EL (cell line): ENCODE measurements at regions not wholly inside any gene's neighbourhood (a gene's known extent, or its start where the extent isn't known, plus 50 kb on each side); places are given as distances from the start of the nearest gene placed in this dataset.
A peak's percentile ranks its signal among the peaks of the same experiment; 100 is the strongest.
"Not testable (repeated sequence)": the region's sequence is repeated elsewhere in the genome, so short reads cannot be mapped to it uniquely, and the experiment has no call there.

Source experiments
- DNase-seq: peaks from one replicate; pipeline ENCODE4 v3.0.0-alpha.2; 2016

DNA sequence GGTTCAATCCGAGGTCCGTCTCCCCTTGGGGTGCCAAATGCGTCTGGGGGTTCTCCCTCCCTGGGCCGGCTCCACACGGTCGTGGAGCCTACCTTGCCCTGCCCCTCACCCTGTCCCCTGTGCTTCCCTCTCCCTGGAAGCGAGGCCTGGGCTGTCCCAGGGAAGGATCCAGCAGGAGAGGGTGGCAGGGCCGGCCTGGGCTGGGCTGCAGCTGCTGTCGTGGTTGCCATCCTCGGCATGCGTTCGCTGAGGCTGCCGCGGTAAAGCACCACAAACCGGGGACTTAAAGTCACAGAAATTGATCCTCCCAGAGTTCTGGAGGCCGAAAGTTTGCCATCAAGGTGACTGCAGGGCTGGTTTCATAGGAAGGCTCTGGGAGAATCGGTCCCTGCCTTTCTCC lies 123.0 kb upstream of the TMPRSS2 start:
- no peak for DNase-seq

- peak; percentile 99 for DNase-seq
Measured at GRCh38 chr21:41630249-41630648, 122.3 kb upstream of the TMPRSS2 start.

DNA sequence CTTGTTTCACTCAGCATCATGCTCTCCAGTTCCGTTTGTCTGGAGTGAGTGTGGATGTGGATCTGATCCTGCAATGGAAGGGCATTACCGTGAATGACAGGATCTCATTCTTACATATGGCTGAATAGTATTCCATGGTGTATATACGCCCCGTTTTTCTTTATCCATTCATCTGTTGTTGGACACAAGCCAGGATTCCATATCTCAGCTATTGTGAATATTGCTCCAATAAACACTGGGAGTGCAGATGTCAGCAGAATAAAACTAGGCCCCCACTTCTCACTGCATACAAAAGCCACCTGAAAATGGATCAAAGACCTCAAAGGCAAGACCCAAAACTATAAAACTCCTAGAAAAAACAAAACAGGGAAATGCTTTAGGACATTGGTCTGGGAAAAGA lies 120.3 kb upstream of the TMPRSS2 start:
- no peak for DNase-seq

- DNase-seq = peak; percentile 22
Measured at GRCh38 chr21:41627428-41627827, 119.5 kb upstream of the TMPRSS2 start.

- no peak for DNase-seq
Measured at GRCh38 chr21:41626021-41626420, 118.1 kb upstream of the TMPRSS2 start.

DNA sequence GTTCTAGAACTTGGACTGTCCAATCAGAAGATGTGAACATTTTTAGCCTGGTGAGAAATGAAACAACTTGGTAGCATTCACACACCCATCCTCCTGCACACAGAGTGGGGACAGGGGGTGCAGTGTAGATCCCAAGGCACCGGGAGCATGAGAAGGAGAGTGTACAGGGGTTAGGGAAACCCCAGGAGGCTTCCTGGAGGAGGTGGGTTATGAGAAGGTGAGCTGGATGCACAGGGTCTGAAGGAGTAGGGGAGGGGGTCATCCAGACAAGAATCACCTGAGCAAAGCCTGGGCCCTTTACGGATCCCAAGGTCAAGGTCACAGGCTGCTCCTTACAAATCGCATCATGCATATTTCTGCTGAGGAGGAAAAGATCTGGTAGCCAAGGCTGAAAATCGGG lies 117.5 kb upstream of the TMPRSS2 start:
- DNase-seq = no peak

DNA sequence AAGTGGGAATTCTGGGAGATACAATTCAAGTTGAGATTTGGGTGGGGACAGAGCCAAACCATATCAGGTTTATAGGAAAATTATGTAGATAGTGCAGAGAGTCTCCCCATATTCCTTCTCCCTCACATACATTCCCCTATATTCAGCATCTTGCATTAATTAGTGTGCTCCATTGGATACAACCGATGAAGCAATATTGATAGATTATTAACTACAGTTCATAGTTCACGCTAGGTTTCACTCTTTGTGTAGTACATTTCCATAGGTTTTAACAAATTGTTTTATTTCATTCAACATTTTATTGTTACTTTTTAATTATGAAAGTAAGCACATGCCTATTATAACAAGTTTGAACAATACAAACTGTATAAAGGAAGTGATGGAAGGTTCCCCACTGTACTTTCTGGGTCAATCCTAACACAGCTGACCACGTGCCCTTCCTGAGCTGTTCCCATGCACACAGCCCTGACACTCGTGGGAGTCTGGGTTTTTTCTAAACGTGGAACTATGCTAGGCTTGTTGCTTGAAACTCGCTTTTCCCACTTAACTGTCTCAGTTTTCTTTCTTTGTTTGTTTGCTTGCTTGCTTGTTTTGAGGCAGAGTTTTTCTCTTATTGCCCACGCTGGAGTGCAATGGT lies 116.8 kb upstream of the TMPRSS2 start:
- no peak for DNase-seq

DNA sequence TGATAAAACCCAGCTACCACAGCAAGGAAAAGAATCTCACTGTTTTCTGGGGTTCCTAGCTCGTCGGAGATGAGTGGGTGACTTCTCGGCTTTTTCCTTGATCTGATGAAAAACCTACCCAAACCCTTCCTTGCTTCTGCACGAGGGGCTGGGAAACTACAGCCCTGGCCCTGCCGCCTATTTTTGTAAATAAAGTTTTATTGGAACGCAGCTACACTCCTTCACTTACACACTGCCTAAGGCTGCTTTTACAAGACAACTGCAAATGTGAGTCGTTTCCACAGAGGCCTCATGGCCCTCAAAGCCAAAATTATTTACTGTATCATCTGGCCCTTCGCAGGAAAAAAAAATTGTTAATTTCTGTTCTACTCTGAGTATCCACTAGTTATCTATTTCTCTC lies 116.0 kb upstream of the TMPRSS2 start:
- DNase-seq = no peak

DNA sequence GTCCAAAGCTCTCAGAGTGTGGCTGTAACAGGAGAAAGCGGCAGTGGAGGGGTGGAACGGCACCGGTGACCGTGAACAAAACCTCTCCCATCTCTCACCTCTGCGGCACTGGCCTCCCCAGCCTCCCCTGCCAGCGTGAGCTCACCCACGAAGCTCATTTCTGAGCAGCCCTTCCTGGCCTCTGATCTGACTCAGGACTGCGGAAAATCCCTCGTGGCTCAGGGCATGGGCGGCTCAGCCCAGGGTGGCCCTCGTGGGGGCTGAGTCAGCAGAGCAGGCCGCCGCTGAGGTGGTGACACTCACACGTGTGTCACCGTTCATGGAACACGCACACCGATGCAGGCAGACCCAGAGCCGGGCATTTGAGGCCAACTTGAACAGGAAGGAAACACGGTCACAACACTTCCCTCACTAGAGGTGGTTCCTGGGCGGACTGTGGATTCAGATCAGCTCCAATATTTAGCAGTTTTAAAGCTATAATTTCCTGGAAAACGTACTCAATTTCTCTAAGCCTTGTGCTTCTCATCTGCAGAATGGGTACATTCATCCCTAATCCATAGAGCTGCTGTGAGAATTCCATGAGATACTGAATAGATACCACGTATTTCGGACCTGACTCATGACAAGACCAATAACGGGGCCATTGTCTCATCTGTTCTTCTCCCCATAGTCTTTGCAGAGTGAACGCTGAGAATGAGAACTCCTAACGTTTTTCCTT lies 115.0 kb upstream of the TMPRSS2 start:
- peak; percentile 47 for DNase-seq

GRCh38 chr21:41622201-41622600 lies 114.2 kb upstream of the TMPRSS2 start:
- DNase-seq = no peak

GRCh38 chr21:41621513-41621912 lies 113.6 kb upstream of the TMPRSS2 start:
- DNase-seq = no peak

DNA sequence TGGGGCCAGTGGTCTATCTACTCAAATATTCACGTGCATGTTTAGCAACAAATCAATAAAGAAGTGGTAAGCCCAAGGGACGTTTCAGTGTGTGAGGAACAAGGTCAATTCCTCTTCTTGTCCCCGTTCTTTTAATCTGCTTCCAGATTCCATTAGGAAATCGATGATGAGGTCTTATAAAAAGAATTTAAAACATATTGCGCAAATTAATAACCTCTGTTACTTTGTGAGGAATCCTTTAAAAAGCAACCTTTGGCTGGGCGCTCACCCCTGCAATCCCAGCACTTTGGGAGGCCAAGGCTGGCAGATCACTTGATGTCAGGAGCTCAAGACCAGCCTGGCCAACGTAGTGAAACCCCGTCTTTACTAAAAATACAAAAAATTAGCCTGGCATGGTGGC lies 113.0 kb upstream of the TMPRSS2 start:
- DNase-seq = peak; percentile 59

GRCh38 chr21:41620541-41620940 lies 112.6 kb upstream of the TMPRSS2 start:
- no peak for DNase-seq

- peak; percentile 81 for DNase-seq
Measured at GRCh38 chr21:41616031-41616591, 108.2 kb upstream of the TMPRSS2 start.

- peak; percentile 95 for DNase-seq
Measured at GRCh38 chr21:41615613-41616012, 107.7 kb upstream of the TMPRSS2 start.

DNA sequence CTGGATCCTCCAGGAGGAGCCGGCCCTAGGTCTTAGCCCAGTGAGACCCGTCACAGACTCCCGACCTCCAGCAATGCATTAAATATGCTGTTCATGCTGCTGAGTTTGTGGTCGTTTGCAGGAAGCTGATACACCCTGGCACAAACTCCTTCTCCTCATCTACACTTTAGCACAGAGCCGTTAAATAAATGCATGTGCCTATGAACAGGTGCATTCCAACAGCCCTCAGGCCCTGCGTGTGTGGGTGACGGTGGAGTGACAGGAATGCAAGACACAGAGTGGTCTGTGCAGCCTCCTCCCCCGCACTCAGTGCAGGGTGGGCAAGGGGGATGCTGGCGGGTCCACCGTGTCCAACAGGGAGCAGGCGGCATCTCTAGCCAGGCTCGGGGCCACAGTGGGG lies 106.6 kb upstream of the TMPRSS2 start:
- DNase-seq = no peak

DNA sequence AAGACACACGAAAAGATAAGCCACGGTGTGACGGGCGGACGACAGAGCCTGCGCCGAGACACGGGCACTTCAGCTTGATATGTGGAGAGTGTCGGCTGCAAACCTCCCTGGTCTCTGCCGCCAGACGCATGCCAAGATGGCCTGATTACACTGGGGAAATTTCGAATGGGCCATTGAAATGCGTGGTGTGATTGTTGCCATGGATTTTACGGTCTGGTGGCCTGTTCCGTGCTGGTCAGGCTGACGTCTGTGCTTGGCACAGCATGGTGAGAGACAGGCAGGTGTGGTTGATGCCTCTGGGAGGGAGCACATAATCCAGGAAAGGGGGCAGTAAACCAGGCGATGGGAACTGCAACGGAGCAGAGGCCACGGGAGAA lies 105.6 kb upstream of the TMPRSS2 start:
- no peak for DNase-seq

DNA sequence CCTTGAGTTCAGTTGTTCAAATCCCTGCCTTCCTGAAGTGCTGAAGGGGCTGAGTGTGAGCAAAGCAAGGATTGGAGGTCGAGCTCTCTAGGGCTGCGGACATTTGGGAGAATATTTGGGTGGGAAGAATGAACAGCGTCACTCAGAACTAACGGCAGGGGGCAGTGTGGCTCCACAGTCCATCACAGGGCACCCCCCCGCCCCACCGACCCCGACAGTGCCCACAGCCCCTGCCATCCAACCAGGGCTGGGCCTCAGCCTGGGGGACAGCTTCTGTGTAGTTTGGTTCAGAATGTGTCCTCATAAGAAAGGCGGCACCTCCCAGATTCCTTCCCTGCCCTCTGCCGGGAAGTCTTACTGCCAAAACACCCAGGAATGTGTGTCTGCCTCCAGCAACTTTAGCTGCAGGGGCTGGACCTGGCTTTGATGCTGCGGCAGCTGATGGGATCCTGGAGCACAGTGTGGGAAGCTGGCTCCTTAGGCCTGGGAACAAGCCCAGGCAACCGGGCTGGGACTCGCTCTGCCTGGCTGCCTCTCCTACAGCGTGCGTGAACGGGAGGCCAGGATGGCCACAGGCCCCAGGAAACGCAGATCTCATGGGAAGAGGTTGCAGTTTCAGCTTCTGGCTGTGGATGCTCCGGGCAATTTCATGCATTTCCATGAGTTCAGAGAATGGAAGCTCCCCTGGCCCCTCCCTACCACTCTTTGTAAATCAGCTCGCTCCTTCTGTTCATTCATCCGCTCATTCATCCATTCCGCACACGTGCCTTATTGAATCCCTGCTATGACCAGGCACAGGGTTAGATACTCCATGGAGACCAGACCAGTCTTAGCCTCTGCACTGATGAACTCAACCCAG lies 104.9 kb upstream of the TMPRSS2 start:
- DNase-seq = peak; percentile 96

GRCh38 chr21:41611966-41612606 lies 104.1 kb upstream of the TMPRSS2 start:
- DNase-seq = no peak

DNA sequence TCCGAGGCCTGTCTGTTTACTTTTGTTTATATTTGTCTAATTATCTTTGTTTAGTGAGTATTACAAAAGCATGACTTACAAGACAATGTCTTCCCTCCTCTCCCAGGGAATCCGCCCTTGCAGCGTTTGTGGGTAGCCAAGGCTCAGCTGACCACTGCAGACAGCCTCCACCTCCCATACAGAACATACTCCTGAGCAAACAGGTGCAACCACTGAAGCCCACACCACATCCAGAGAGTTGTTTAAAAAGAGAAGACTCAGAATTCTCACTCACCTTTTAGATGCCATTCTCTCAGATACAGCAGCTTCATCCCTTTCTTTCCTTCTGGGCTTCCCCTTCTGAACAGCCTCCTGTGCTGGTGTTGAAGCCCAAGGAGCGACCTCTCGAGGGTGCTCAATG lies 103.5 kb upstream of the TMPRSS2 start:
- DNase-seq = no peak

GRCh38 chr21:41610840-41611115 lies 102.8 kb upstream of the TMPRSS2 start:
- DNase-seq = not testable (repeated sequence)

GRCh38 chr21:41610042-41610839 lies 102.3 kb upstream of the TMPRSS2 start:
- DNase-seq = peak; percentile 65
